ENCODE measurements at regions not wholly inside any gene's neighbourhood (a gene's known extent, or its start where the extent isn't known, plus 50 kb on each side); places are given as distances from the start of the nearest gene placed in this dataset.
"Not testable (repeated sequence)": the region's sequence is repeated elsewhere in the genome, so short reads cannot be mapped to it uniquely, and the experiment has no call there.

DNA sequence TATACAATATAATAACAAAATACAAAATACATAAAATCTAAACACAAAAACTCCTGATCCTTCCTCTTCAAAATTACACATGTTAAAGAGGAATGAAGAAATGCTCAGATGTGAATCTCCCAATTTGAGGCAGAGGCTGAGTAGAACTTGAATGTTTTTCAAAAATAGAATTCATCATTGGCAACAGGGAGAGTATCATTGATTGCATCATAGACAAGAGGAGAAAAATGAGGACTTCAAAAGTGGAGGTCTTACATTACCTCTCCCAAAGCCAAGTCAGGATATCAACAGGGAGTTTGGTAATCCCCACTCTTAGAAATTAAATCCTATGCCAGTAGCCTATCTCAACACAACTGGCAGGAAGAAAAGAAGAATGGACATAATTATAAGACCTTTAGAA lies 2023.9 kb upstream of the CELF4 start:
- no peak overlapping the region for H3K9ac ChIP-seq (ENCODE audit: insufficient read length, low read depth)

DNA sequence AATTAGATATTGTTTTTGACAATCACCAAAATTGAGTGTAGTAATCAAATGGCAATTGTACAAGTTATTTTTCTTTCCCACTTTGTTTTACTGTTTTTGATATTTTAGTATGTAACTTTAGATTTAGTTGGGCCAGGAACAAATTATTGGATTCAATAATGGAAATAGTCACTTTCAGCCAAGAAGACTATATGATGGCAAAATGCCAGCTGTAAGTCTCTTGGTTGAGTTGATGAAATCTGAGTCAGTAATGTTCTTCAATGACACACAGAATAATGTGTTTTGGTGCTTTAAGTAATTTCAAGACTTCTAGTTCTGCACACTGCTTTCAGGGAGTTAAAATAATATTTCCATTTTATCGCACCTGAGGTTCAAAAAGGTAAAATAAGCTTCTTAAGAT lies 2022.0 kb upstream of the CELF4 start:
- no peak for DNase-seq (ENCODE audit: low read depth, low spot score)
- no peak for TF ChIP-seq YY1 (IDR thresholded peaks at IDR 0.05; ENCODE audit: insufficient read depth, insufficient read length)
- no peak for TF ChIP-seq SUZ12 (IDR thresholded peaks at IDR 0.05; ENCODE audit: extremely low read depth, insufficient read depth, insufficient read length)
- TF ChIP-seq ZNF274 (IDR thresholded peaks at IDR 0.05; ENCODE audit: low read depth, low read length): no peak

More for the DNA sequence above, 2023.9 kb upstream of the CELF4 start:
- H3K4me1 ChIP-seq (ENCODE audit: insufficient read depth, insufficient read length): no peaks in the 10 kb centered on the region
- H3K36me3 ChIP-seq (ENCODE audit: insufficient read depth, insufficient read length, low read length): no peaks in the 10 kb centered on the region
- H3K27me3 ChIP-seq (ENCODE audit: insufficient read depth, insufficient read length): no peaks in the 10 kb centered on the region
- no peak for TF ChIP-seq ZNF274 (IDR thresholded peaks at IDR 0.05; ENCODE audit: low read depth, low read length)
- TF ChIP-seq YY1 (IDR thresholded peaks at IDR 0.05; ENCODE audit: insufficient read depth, insufficient read length): no peak
- no peak for TF ChIP-seq SUZ12 (IDR thresholded peaks at IDR 0.05; ENCODE audit: extremely low read depth, insufficient read depth, insufficient read length)
- H3K4me3 ChIP-seq (ENCODE audit: insufficient read length, low read depth): no peak overlapping the region
- 0 out of 2 replicates have a peak, but pooled peaks cover 2% of the 10 kb centered on the region for H3K9me3 ChIP-seq (ENCODE audit: insufficient read depth, low read length)
- no peak for DNase-seq (ENCODE audit: low read depth, low spot score)

DNA sequence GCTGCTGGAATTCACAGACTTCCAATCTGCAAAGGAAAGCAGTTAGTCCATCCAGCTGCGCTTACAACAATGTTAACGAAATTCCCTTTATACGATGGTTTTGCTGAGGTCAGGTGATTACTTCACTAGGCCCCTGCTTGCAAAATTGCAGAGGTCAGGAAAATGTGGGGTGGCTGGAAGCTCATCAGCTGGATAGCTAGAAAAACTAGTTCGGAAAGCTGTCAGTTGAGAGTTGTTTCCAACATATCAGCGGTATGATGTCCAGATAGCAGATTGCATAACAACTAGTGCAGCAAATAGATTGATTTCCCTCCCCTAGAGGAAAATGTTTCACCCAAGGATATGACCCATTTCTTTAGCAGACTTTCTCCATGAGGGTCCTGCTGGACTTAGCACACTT lies 2021.1 kb upstream of the CELF4 start:
- H3K27me3 ChIP-seq (ENCODE audit: insufficient read depth, insufficient read length): no peaks in the 10 kb centered on the region
- no peak overlapping the region for H3K4me3 ChIP-seq (ENCODE audit: insufficient read length, low read depth)
- no peak overlapping the region for H3K9ac ChIP-seq (ENCODE audit: insufficient read length, low read depth)
- no peak for DNase-seq (ENCODE audit: low read depth, low spot score)
- no peak for TF ChIP-seq ZNF274 (IDR thresholded peaks at IDR 0.05; ENCODE audit: low read depth, low read length)
- TF ChIP-seq YY1 (IDR thresholded peaks at IDR 0.05; ENCODE audit: insufficient read depth, insufficient read length): no peak
- TF ChIP-seq SUZ12 (IDR thresholded peaks at IDR 0.05; ENCODE audit: extremely low read depth, insufficient read depth, insufficient read length): no peak
- H3K36me3 ChIP-seq (ENCODE audit: insufficient read depth, insufficient read length, low read length): no peaks in the 10 kb centered on the region
- H3K9me3 ChIP-seq (ENCODE audit: insufficient read depth, low read length): no peaks in the 10 kb centered on the region
- no peaks in the 10 kb centered on the region for H3K4me1 ChIP-seq (ENCODE audit: insufficient read depth, insufficient read length)

More for the DNA sequence above, 2022.0 kb upstream of the CELF4 start:
- Histone ChIP-seq H3K9ac (ENCODE audit: insufficient read length, low read depth) (no peak overlapping the region), H3K9me3 (ENCODE audit: insufficient read depth, low read length) (no peaks in the 10 kb centered on the region), H3K4me3 (ENCODE audit: insufficient read length, low read depth) (no peak overlapping the region), H3K27me3 (ENCODE audit: insufficient read depth, insufficient read length) (no peaks in the 10 kb centered on the region), H3K36me3 (ENCODE audit: insufficient read depth, insufficient read length, low read length) (no peaks in the 10 kb centered on the region), H3K4me1 (ENCODE audit: insufficient read depth, insufficient read length) (no peaks in the 10 kb centered on the region)

DNA sequence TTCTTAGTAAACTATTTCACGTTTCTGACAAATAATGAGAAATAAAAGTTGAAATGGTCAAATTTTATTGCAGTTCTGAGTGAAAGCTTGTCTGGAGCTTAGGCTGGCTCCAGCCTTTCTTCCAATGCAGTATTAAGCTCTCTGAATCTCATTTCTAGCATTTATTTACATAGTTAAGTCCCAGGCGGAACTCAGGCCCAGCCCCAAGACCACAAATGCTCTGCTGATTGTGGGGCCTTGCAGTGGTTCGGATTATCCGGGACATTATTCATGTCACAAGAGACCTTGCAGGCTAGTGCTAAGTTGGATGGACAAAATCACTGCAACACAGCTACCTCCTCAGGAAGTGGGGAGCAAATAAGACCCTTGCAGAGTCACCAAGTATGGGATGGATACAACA lies 2009.3 kb upstream of the CELF4 start:
- no peak overlapping the region for H3K4me3 ChIP-seq (ENCODE audit: insufficient read length, low read depth)
- H3K9me3 ChIP-seq (ENCODE audit: insufficient read depth, low read length): no peaks in the 10 kb centered on the region
- TF ChIP-seq SUZ12 (IDR thresholded peaks at IDR 0.05; ENCODE audit: extremely low read depth, insufficient read depth, insufficient read length) (no peak), YY1 (IDR thresholded peaks at IDR 0.05; ENCODE audit: insufficient read depth, insufficient read length) (no peak), ZNF274 (IDR thresholded peaks at IDR 0.05; ENCODE audit: low read depth, low read length) (no peak)
- H3K4me1 ChIP-seq (ENCODE audit: insufficient read depth, insufficient read length): no peaks in the 10 kb centered on the region
- no peaks in the 10 kb centered on the region for H3K27me3 ChIP-seq (ENCODE audit: insufficient read depth, insufficient read length)
- H3K9ac ChIP-seq (ENCODE audit: insufficient read length, low read depth): no peak overlapping the region
- no peak for DNase-seq (ENCODE audit: low read depth, low spot score)
- no peaks in the 10 kb centered on the region for H3K36me3 ChIP-seq (ENCODE audit: insufficient read depth, insufficient read length, low read length)

DNA sequence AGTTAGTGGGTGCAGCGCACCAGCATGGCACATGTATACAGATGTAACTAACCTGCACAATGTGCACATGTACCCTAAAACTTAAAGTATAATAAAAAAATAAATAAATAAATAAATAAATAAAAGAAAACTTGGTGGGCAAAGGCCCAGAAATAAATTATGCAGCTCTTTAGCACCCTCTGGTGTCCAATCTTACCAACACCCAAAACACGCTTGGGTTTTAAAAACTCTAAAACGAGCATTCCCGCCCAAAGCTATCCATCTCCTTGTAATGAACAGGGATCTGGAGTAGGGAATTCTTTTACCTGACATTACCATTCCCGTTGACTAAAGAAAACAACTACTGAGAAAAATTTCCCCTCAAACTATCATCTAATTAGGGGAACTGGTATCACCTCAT lies 2005.9 kb upstream of the CELF4 start:
- DNase-seq (ENCODE audit: low read depth, low spot score): no peak
- Histone ChIP-seq H3K9me3 (ENCODE audit: insufficient read depth, low read length) (no peaks in the 10 kb centered on the region), H3K27me3 (ENCODE audit: insufficient read depth, insufficient read length) (no peaks in the 10 kb centered on the region), H3K4me1 (ENCODE audit: insufficient read depth, insufficient read length) (no peaks in the 10 kb centered on the region), H3K9ac (ENCODE audit: insufficient read length, low read depth) (no peak overlapping the region), H3K36me3 (ENCODE audit: insufficient read depth, insufficient read length, low read length) (no peaks in the 10 kb centered on the region), H3K4me3 (ENCODE audit: insufficient read length, low read depth) (no peak overlapping the region)
- TF ChIP-seq ZNF274 (IDR thresholded peaks at IDR 0.05; ENCODE audit: low read depth, low read length): no peak
- no peak for TF ChIP-seq SUZ12 (IDR thresholded peaks at IDR 0.05; ENCODE audit: extremely low read depth, insufficient read depth, insufficient read length)
- TF ChIP-seq YY1 (IDR thresholded peaks at IDR 0.05; ENCODE audit: insufficient read depth, insufficient read length): no peak

DNA sequence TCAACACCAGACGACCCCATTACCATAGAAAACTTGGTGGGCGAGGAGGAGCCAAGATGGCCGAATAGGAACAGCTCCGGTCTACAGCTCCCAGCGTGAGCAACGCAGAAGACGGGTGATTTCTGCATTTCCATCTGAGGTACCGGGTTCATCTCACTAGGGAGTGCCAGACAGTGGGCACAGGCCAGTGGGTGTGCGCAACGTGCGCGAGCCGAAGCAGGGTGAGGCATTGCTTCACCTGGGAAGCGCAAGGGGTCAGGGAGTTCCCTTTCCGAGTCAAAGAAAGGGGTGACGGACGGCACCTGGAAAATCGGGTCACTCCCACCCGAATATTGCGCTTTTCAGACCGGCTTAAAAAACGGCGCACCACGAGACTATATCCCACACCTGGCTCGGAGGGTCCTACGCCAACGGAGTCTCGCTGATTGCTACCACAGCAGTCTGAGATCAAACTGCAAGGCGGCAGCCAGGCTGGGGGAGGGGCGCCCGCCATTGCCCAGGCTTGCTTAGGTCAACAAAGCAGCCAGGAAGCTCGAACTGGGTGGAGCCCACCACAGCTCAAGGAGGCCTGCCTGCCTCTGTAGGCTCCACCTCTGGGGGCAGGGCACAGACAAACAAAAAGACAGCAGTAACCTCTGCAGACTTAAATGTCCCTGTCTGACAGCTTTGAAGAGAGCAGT lies 2000.1 kb upstream of the CELF4 start:
- H3K9me3 ChIP-seq (ENCODE audit: insufficient read depth, low read length); H3K36me3 ChIP-seq (ENCODE audit: insufficient read depth, insufficient read length, low read length); H3K4me1 ChIP-seq (ENCODE audit: insufficient read depth, insufficient read length); DNase-seq (ENCODE audit: low read depth, low spot score); H3K4me3 ChIP-seq (ENCODE audit: insufficient read length, low read depth); H3K9ac ChIP-seq (ENCODE audit: insufficient read length, low read depth); H3K27me3 ChIP-seq (ENCODE audit: insufficient read depth, insufficient read length): not testable (repeated sequence)

DNA sequence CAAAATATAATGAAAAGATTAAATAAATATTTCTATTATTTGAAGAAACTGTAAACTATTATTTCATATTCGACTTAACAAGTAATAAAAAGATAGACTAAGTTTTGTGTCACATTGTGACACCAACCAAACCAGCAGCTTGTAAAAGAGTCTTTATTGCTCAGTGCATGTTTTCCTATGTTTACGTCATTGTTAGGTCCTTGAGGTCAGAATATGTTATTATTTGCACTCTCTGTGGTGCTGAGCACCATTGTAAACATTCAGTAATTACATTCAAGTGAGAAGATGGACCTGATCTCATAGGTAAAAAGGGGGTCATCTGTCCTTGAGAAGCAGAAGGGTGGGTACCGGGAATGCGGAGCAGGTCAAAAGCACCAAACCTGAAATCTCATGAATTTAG lies 1999.1 kb upstream of the CELF4 start:
- no peaks in the 10 kb centered on the region for H3K4me1 ChIP-seq (ENCODE audit: insufficient read depth, insufficient read length)
- H3K4me3 ChIP-seq (ENCODE audit: insufficient read length, low read depth): no peak overlapping the region
- no peak for TF ChIP-seq ZNF274 (IDR thresholded peaks at IDR 0.05; ENCODE audit: low read depth, low read length)
- no peak for TF ChIP-seq SUZ12 (IDR thresholded peaks at IDR 0.05; ENCODE audit: extremely low read depth, insufficient read depth, insufficient read length)
- TF ChIP-seq YY1 (IDR thresholded peaks at IDR 0.05; ENCODE audit: insufficient read depth, insufficient read length): no peak
- H3K9me3 ChIP-seq (ENCODE audit: insufficient read depth, low read length): no peaks in the 10 kb centered on the region
- H3K27me3 ChIP-seq (ENCODE audit: insufficient read depth, insufficient read length): no peaks in the 10 kb centered on the region
- H3K36me3 ChIP-seq (ENCODE audit: insufficient read depth, insufficient read length, low read length): no peaks in the 10 kb centered on the region
- no peak overlapping the region for H3K9ac ChIP-seq (ENCODE audit: insufficient read length, low read depth)
- DNase-seq (ENCODE audit: low read depth, low spot score): no peak

All from NT2/D1 (cell line).